ENCODE measurements at regions not wholly inside any gene's neighbourhood (a gene's known extent, or its start where the extent isn't known, plus 50 kb on each side); places are given as distances from the start of the nearest gene placed in this dataset.

- no peaks in the 10 kb centered on the region for H3K9me3 Mint-ChIP-seq (ENCODE audit: unreplicated experiment)
- peaks cover 2% of the 10 kb centered on the region for H3K36me3 Mint-ChIP-seq (ENCODE audit: low read depth, unreplicated experiment)
- DNase-seq (ENCODE audit: low spot score) = peak; percentile 61
- H3K27ac Mint-ChIP-seq (ENCODE audit: unreplicated experiment) = no peak overlapping the region
- H3K4me1 Mint-ChIP-seq (ENCODE audit: unreplicated experiment) = peaks cover 3% of the 10 kb centered on the region
- TF ChIP-seq CTCF (IDR thresholded peaks at IDR 0.05; ENCODE audit: unreplicated experiment) = peak; percentile 65
- no peak overlapping the region for H3K4me3 Mint-ChIP-seq (ENCODE audit: unreplicated experiment)
- H3K27me3 Mint-ChIP-seq (ENCODE audit: unreplicated experiment) = no peaks in the 10 kb centered on the region
Observed at GRCh38 chr11:110376711-110377324, 52.9 kb upstream of the FDX1 start.

- Mint-ChIP-seq H3K4me3 (ENCODE audit: unreplicated experiment) (no peak overlapping the region), H3K9me3 (ENCODE audit: unreplicated experiment) (no peaks in the 10 kb centered on the region), H3K36me3 (ENCODE audit: low read depth, unreplicated experiment) (no peaks in the 10 kb centered on the region), H3K4me1 (ENCODE audit: unreplicated experiment) (peaks cover 3% of the 10 kb centered on the region), H3K27ac (ENCODE audit: unreplicated experiment) (no peak overlapping the region), H3K27me3 (ENCODE audit: unreplicated experiment) (no peaks in the 10 kb centered on the region)
- DNase-seq (ENCODE audit: low spot score) = no peak
- no peak for TF ChIP-seq CTCF (IDR thresholded peaks at IDR 0.05; ENCODE audit: unreplicated experiment)
Observed at GRCh38 chr11:110377434-110377833, 52.3 kb upstream of the FDX1 start.

- no peak overlapping the region for H3K27ac Mint-ChIP-seq (ENCODE audit: unreplicated experiment)
- TF ChIP-seq CTCF (IDR thresholded peaks at IDR 0.05; ENCODE audit: unreplicated experiment) = no peak
- DNase-seq (ENCODE audit: low spot score) = no peak
- H3K36me3 Mint-ChIP-seq (ENCODE audit: low read depth, unreplicated experiment) = no peaks in the 10 kb centered on the region
- no peaks in the 10 kb centered on the region for H3K9me3 Mint-ChIP-seq (ENCODE audit: unreplicated experiment)
- no peaks in the 10 kb centered on the region for H3K27me3 Mint-ChIP-seq (ENCODE audit: unreplicated experiment)
- H3K4me3 Mint-ChIP-seq (ENCODE audit: unreplicated experiment) = no peak overlapping the region
- peaks cover 3% of the 10 kb centered on the region for H3K4me1 Mint-ChIP-seq (ENCODE audit: unreplicated experiment)
Observed at GRCh38 chr11:110379261-110379660, 50.5 kb upstream of the FDX1 start.

- no peak overlapping the region for H3K27ac Mint-ChIP-seq (ENCODE audit: unreplicated experiment)
- no peak for TF ChIP-seq CTCF (IDR thresholded peaks at IDR 0.05; ENCODE audit: unreplicated experiment)
- H3K27me3 Mint-ChIP-seq (ENCODE audit: unreplicated experiment) = no peaks in the 10 kb centered on the region
- H3K36me3 Mint-ChIP-seq (ENCODE audit: low read depth, unreplicated experiment) = no peaks in the 10 kb centered on the region
- DNase-seq (ENCODE audit: low spot score) = no peak
- peaks cover 3% of the 10 kb centered on the region for H3K4me1 Mint-ChIP-seq (ENCODE audit: unreplicated experiment)
- no peaks in the 10 kb centered on the region for H3K9me3 Mint-ChIP-seq (ENCODE audit: unreplicated experiment)
- no peak overlapping the region for H3K4me3 Mint-ChIP-seq (ENCODE audit: unreplicated experiment)
Observed at GRCh38 chr11:110379936-110380335, 49.8 kb upstream of the FDX1 start.

Measured in endothelial cell (in vitro differentiated cells).